ENCODE measurements at regions not wholly inside any gene's neighbourhood (a gene's known extent, or its start where the extent isn't known, plus 50 kb on each side); places are given as distances from the start of the nearest gene placed in this dataset.

- TF ChIP-seq ZNF331 (CRISPR knock-in tag; IDR thresholded peaks at IDR 0.05; ENCODE audit: low read depth) (no peak), CREB1 (CRISPR knock-in tag; IDR thresholded peaks at IDR 0.05; ENCODE audit: low read depth) (no peak), CTCF (conservative IDR thresholded peaks at IDR 0.05; ENCODE audit: low read depth in 2 of 2) (no peak)
These were observed 800.4 kb downstream of the DIAPH3 start (continued) for GRCh38 chr13:59363313-59363712.

GRCh38 chr13:59363947-59364346 lies 799.8 kb downstream of the DIAPH3 start:
- Histone ChIP-seq H3K79me2 (replicated peaks; ENCODE audit: insufficient read depth) (no peaks in the 10 kb centered on the region), H3K4me2 (no peak overlapping the region), H3K4me1 (ENCODE audit: insufficient read depth) (no peaks in the 10 kb centered on the region; the same call in 1 of the 2 replicates), H3K36me3 (ENCODE audit: insufficient read depth) (no peaks in the 10 kb centered on the region), H3K4me3 (no peak overlapping the region), H3K9me2 (ENCODE audit: insufficient read depth) (no peaks in the 10 kb centered on the region), H4K20me1 (replicated peaks; ENCODE audit: insufficient read depth) (no peaks in the 10 kb centered on the region), H3F3A (replicated peaks; ENCODE audit: low read depth) (no peaks in the 10 kb centered on the region), H3K27ac (ENCODE audit: low read depth) (no peak overlapping the region), H3K27me3 (ENCODE audit: insufficient read depth) (no peaks in the 10 kb centered on the region), H2AFZ (no peak overlapping the region)
- no peaks in the 10 kb centered on the region for H3K9me3 Mint-ChIP-seq
- H3K36me3 Mint-ChIP-seq (ENCODE audit: low read depth) = no peaks in the 10 kb centered on the region
- DNase-seq (ENCODE audit: low spot score) (no peak), ATAC-seq (no peak)
- H3K4me3 Mint-ChIP-seq = no peak overlapping the region
- peaks cover 12% of the 10 kb centered on the region for H3K4me1 Mint-ChIP-seq
- no peak overlapping the region for H3K27ac Mint-ChIP-seq
- H3K27me3 Mint-ChIP-seq (ENCODE audit: insufficient read depth, low read depth, poor library complexity) = no peaks in the 10 kb centered on the region
- TF ChIP-seq NANOG (IDR thresholded peaks at IDR 0.05; ENCODE audit: borderline replicate concordance) (no peak), REST (IDR thresholded peaks at IDR 0.05; ENCODE audit: unreplicated experiment) (no peak), ZNF331 (CRISPR knock-in tag; IDR thresholded peaks at IDR 0.05; ENCODE audit: low read depth) (no peak), ZNF114 (CRISPR knock-in tag; IDR thresholded peaks at IDR 0.05) (no peak), STAT1 (IDR thresholded peaks at IDR 0.05; ENCODE audit: unreplicated experiment) (no peak), ETS1 (IDR thresholded peaks at IDR 0.05) (no peak), CTCF (conservative IDR thresholded peaks at IDR 0.05; ENCODE audit: low read depth in 2 of 2) (no peak), EZH2phosphoT487 (IDR thresholded peaks at IDR 0.05; ENCODE audit: unreplicated experiment) (no peak), CREB1 (CRISPR knock-in tag; IDR thresholded peaks at IDR 0.05; ENCODE audit: low read depth) (no peak), JUNB (IDR thresholded peaks at IDR 0.05; ENCODE audit: unreplicated experiment) (no peak), EZH2 (IDR thresholded peaks at IDR 0.05; ENCODE audit: low read depth, unreplicated experiment) (no peak)

Measured in GM23338 (cell line).